ENCODE measurements at regions not wholly inside any gene's neighbourhood (a gene's known extent, or its start where the extent isn't known, plus 50 kb on each side); places are given as distances from the start of the nearest gene placed in this dataset.

DNA sequence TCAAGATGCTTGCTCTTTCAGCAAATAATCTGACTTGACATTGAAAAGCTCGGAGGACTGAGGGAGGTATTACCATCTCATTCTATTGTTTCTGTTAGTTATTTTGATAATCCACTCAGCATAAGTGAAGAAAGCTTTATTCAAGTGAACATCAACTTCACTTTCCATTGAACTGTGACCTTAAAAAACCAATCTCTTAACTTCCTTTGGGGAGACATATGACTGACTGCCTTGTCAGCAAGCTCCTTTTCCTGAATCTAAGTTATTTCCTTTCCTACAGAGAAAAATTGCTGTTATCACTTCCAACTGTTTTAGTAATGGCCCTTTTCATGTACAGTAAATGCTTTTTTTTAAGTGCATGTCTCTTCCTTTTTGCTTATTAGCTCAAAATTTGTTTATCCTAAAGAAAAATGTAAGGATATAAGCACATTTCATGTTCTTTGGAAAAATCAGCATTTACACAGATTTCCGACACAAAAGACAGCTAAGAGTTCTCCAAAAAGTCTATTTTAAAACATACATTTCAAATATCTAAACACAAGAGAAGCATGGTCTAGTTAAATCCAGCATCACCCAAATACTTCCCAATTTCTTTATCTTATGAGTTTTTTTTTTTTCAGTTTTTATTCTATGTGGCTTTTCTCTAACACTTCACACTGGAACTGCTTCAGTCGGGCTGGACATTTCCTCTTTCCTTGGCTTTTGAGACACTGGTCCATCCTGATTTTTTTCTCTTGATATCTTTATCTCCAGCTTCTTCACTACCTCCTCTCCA is 117.9 kb upstream of the DAB2 start:
- no peaks in the 10 kb centered on the region for H3K36me3 ChIP-seq (ENCODE audit: low read depth)
- DNase-seq (no peak), ATAC-seq (no peak)
- H3K4me3 ChIP-seq = no peak overlapping the region
- H3K9me3 ChIP-seq = no peaks in the 10 kb centered on the region
- TF ChIP-seq CTCF (IDR thresholded peaks at IDR 0.05) = no peak
- intact Hi-C loops (cut with DNase I, micrococcal nuclease) = loop anchor here in 1 of 2 donors (10.0 kb wide), 1 partner anchor 318 kb away; no protein-coding TSS in a partner anchor
- H3K4me1 ChIP-seq (ENCODE audit: low read depth) = peaks cover 6% of the 10 kb centered on the region

- no peaks in the 10 kb centered on the region for H3K9me3 ChIP-seq
- no peaks in the 10 kb centered on the region for H3K4me1 ChIP-seq (ENCODE audit: low read depth)
- no peaks in the 10 kb centered on the region for H3K36me3 ChIP-seq (ENCODE audit: low read depth)
- no peak for TF ChIP-seq CTCF (IDR thresholded peaks at IDR 0.05)
- DNase-seq (no peak), ATAC-seq (no peak)
- H3K4me3 ChIP-seq = no peak overlapping the region
- intact Hi-C loops (cut with DNase I, micrococcal nuclease) = loop anchor here in 1 of 2 donors (10.0 kb wide), 1 partner anchor 317 kb away; no protein-coding TSS in a partner anchor
These were observed 117.1 kb upstream of the DAB2 start for GRCh38 chr5:39541920-39542319.

DNA sequence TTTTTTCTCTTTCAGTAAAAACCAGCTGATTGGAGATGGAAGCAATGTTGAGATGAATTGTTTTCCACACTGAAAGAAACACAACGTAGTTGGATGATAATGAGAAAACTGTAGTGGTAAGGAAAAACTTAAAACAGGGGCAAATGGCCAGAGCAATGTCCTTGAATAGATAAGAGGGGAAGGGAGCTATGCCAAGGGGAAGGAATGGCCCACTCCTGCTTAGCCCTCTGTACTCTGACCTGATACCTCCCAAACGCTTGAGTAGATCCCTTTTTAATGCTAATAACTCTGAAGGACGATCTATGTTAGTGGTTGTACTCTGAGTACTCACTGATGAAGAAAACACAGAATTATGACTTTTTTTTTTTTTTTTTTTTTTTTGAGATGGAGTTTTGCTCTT is 114.7 kb upstream of the DAB2 start:
- Histone ChIP-seq H3K9me3 (no peaks in the 10 kb centered on the region), H3K4me1 (ENCODE audit: low read depth) (no peaks in the 10 kb centered on the region), H3K36me3 (ENCODE audit: low read depth) (no peaks in the 10 kb centered on the region), H3K4me3 (no peak overlapping the region)
- ATAC-seq (no peak), DNase-seq (no peak)
- intact Hi-C loops (cut with DNase I, micrococcal nuclease) = no loop called here
- no peak for TF ChIP-seq CTCF (IDR thresholded peaks at IDR 0.05)

DNA sequence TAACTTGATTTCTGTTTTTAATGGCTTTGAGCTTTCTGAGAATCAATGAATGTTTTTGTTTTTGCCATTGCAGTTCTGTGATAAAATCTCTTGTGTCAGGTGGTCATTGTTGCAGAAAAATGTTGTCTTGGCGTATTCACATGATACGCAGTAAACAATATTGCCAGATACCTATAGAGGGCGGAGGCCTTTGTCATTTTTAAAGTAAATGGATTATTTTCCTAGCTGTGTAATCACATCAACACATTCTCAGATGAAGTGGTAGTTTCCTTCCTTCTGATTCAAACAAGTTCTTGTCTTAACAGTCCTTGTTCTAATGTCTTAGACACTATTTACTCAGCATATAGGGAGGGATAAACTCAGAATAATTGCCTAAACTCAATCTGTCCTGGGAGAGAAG is 109.9 kb upstream of the DAB2 start:
- no peaks in the 10 kb centered on the region for H3K9me3 ChIP-seq
- no peak for TF ChIP-seq CTCF (IDR thresholded peaks at IDR 0.05)
- intact Hi-C loops (cut with DNase I, micrococcal nuclease) = no loop called here
- ATAC-seq = no peak
- H3K4me3 ChIP-seq = no peak overlapping the region
- no peaks in the 10 kb centered on the region for H3K36me3 ChIP-seq (ENCODE audit: low read depth)
- no peaks in the 10 kb centered on the region for H3K4me1 ChIP-seq (ENCODE audit: low read depth)
- no peak for DNase-seq

- no peak for DNase-seq
- no peak overlapping the region for H3K4me3 ChIP-seq
- no peaks in the 10 kb centered on the region for H3K4me1 ChIP-seq (ENCODE audit: low read depth)
- ATAC-seq = no peak
- H3K36me3 ChIP-seq (ENCODE audit: low read depth) = no peaks in the 10 kb centered on the region
- intact Hi-C loops (cut with DNase I, micrococcal nuclease) = no loop called here
- H3K9me3 ChIP-seq = no peaks in the 10 kb centered on the region
- TF ChIP-seq CTCF (IDR thresholded peaks at IDR 0.05) = no peak
These were observed 109.0 kb upstream of the DAB2 start for GRCh38 chr5:39533749-39534148.
